ENCODE measurements at regions not wholly inside any gene's neighbourhood (a gene's known extent, or its start where the extent isn't known, plus 50 kb on each side); places are given as distances from the start of the nearest gene placed in this dataset.

DNA sequence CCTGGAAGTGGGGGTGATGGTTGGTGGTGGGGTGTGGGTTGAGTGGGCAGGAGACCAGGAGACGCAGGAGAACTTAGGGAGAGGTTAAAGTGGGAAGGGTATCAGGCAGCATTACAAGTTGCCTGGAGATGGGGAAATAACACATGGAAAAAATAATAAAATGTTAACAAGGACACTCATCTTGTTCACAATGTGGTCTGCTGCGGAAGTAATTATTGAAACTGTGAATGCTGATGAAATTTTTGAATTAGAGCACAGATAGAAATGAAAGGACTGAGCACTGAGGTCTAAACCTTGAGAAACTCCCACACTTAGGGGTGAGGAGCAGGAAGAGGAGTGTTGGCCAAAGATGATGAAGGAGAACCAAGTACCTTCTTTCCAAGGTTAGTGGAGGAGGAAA lies 346.0 kb upstream of the PLET1 start:
- Mint-ChIP-seq H3K9me3 (no peaks in the 10 kb centered on the region), H3K4me3 (no peak overlapping the region), H3K27me3 (peaks cover 24 to 39% of the 10 kb centered on the region in 2 donors), H3K27ac (no peak overlapping the region), H3K36me3 (no peaks in the 10 kb centered on the region), H3K4me1 (no peaks in the 10 kb centered on the region)
- DNase-seq (no peak), ATAC-seq (replicated peaks) (no peak)

DNA sequence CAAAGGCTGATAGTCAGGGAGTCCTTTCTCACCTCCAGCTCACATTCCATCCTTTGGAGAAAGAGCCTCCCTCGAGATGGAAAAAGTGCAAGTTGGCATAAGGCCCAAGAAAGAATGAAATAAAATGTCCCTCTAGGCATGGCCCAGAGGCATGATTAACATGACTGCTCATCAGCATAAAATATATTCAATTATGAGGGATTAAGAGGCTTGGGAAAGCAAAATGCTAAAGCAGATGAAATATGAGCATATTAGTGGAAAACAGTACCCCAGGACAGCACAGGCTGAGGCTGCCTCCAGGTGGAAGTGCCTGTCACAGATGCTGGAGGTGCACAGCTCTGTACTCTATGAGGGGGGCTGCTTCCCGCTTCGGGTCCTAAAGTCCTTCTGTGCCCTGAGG lies 347.8 kb upstream of the PLET1 start:
- H3K27ac Mint-ChIP-seq = no peak overlapping the region
- H3K27me3 Mint-ChIP-seq = peaks cover 24 to 31% of the 10 kb centered on the region in 2 donors
- DNase-seq (no peak), ATAC-seq (replicated peaks) (no peak)
- no peaks in the 10 kb centered on the region for H3K9me3 Mint-ChIP-seq
- no peak overlapping the region for H3K4me3 Mint-ChIP-seq
- H3K4me1 Mint-ChIP-seq = no peaks in the 10 kb centered on the region
- H3K36me3 Mint-ChIP-seq = no peaks in the 10 kb centered on the region

DNA sequence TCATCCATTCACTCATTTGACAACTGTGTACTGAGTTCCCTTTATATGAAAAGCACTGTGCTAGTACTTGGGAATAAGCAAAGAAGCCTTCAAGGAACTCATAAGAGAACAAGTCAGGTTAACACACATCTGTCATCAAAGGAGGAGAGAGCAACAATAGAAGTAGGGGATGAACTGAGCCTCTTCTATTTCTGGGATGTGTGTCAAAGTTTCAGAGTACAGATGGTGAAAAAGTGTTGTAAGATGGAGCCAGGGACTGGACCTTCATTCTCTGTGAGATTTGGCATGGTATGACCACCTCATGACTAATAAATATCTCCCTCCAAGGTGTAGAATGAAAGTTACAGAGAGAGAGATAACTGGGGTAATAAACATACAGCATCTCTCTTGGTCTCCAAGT lies 349.8 kb upstream of the PLET1 start:
- Mint-ChIP-seq H3K36me3 (no peaks in the 10 kb centered on the region), H3K9me3 (no peaks in the 10 kb centered on the region), H3K4me1 (no peaks in the 10 kb centered on the region), H3K27ac (no peak overlapping the region), H3K27me3 (peaks cover 17% of the 10 kb centered on the region in 2 donors), H3K4me3 (no peak overlapping the region)
- DNase-seq = no peak
- ATAC-seq (replicated peaks) = no peak

DNA sequence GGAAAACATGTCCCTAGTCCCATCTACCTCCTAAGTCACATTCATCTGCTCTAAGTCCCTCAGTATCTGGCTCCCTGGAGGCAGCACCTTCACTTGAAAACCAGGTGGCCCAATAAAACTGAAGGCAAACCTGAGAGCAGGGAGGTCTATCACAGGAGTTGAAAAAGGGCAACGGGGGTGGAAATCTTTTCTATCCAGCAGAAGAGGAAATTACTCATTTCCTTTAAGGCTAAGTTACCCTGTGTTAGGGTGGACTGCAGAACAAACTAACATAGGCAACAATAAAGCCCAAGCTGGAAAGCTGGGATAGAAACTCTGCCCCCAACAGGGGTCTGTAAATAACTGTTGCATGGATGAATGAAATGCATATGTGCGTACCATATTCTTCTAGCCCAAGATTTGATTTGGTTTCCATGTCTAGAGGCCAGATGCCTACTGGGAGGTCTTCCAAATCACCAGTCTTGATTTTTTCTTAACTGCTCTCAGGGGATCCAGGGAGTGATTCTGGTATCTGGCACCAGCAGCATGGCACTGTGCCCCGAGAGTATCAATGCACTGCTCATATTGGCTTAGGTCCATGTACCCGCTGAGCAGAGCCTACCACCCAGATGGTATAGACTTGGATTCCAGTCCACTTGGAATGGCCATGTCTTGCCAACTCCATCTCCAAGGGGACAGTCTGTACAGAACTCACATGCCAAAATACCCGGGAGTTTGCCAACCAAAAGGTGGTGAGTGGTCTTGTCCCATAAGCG lies 350.0 kb upstream of the NCAM1 start:
- no peaks in the 10 kb centered on the region for H3K9me3 Mint-ChIP-seq
- H3K4me1 Mint-ChIP-seq = no peaks in the 10 kb centered on the region
- H3K27me3 Mint-ChIP-seq = peaks cover 10% of the 10 kb centered on the region in 2 donors
- ATAC-seq (replicated peaks) (no peak), DNase-seq (no peak)
- H3K36me3 Mint-ChIP-seq = no peaks in the 10 kb centered on the region
- H3K27ac Mint-ChIP-seq = no peak overlapping the region
- no peak overlapping the region for H3K4me3 Mint-ChIP-seq

- ATAC-seq (replicated peaks) (no peak), DNase-seq (no peak)
- no peaks in the 10 kb centered on the region for H3K36me3 Mint-ChIP-seq
- H3K27me3 Mint-ChIP-seq = peaks cover 4% of the 10 kb centered on the region in 2 donors
- H3K4me1 Mint-ChIP-seq = no peaks in the 10 kb centered on the region
- H3K27ac Mint-ChIP-seq = no peak overlapping the region
- no peak overlapping the region for H3K4me3 Mint-ChIP-seq
- no peaks in the 10 kb centered on the region for H3K9me3 Mint-ChIP-seq
Observed at GRCh38 chr11:112611771-112612170, 349.4 kb upstream of the NCAM1 start.

GRCh38 chr11:112612250-112612849 lies 348.9 kb upstream of the NCAM1 start:
- H3K4me1 Mint-ChIP-seq = no peaks in the 10 kb centered on the region
- ATAC-seq (replicated peaks) (no peak), DNase-seq (no peak)
- H3K9me3 Mint-ChIP-seq = no peaks in the 10 kb centered on the region
- no peaks in the 10 kb centered on the region for H3K27me3 Mint-ChIP-seq
- H3K27ac Mint-ChIP-seq = no peak overlapping the region
- H3K36me3 Mint-ChIP-seq = no peaks in the 10 kb centered on the region
- no peak overlapping the region for H3K4me3 Mint-ChIP-seq

DNA sequence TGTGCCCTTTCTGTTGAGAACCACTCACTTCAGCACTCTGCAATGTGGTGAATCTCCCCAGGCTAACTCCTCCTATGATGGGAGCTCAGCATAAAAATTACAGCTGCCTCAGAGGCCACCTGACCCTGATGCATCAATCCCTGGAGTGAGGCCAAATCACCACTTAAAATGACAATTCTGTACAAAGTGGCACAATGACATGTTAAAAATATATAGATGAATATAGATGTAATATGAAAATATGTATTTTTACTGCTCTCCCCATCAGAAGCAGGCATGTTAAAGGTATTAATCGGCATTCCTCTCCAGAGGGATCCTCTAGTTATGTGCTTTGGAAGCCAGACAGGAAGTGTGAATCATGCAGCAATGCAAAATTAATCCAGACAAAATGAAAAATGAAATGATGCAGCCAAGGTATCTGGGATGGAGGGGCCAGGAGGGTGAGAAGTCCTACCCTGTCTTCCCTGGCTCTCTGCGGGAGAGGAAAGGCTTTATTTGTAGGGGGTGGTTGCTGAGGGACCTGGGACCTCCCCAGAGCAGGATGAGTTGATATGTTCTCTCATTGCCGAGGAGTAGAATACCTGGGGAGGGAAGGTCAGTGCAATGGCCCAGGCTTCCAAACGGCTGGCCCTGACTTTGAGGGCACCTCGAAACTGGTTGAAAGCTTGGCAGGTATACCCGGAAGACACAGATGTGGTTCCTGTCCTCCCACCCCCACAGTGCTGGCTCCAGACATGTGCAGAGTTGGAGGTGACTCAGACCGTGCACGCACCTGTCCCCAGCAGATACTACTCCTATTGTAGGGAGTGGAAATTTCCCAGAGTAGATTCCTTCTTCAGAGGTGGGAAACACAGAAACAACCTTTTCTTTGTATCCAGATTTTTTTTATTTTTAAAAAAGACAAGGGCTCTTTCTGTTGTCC lies 347.9 kb upstream of the NCAM1 start:
- DNase-seq = no peak
- Mint-ChIP-seq H3K27ac (no peak overlapping the region), H3K4me1 (no peaks in the 10 kb centered on the region), H3K27me3 (peaks cover 0 to 3% of the 10 kb centered on the region in 2 donors), H3K9me3 (no peaks in the 10 kb centered on the region), H3K4me3 (no peak overlapping the region), H3K36me3 (no peaks in the 10 kb centered on the region)
- no peak for ATAC-seq (replicated peaks)

DNA sequence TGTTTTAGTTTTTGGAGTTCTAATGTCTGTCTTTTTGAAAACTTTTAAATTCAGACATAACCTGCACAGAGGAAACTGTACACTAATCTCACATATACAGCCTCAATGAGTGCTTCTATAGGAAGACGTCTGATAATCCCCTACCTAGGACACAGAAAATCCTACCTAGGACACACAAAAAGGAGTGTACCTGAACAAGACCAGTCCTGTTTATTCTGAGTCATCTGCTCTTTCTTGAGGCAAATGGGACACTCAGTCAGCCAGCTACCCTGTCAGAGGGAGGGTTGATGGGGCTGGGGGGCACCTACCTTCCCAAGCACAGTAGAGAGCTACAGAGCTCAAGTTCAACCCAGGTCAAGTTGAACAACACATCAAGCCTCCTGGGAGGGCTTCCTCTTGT lies 346.6 kb upstream of the NCAM1 start:
- DNase-seq (no peak), ATAC-seq (replicated peaks) (no peak)
- Mint-ChIP-seq H3K4me3 (no peak overlapping the region), H3K36me3 (no peaks in the 10 kb centered on the region), H3K27me3 (peaks cover 0 to 5% of the 10 kb centered on the region in 2 donors), H3K27ac (no peak overlapping the region), H3K4me1 (no peaks in the 10 kb centered on the region), H3K9me3 (no peaks in the 10 kb centered on the region)

DNA sequence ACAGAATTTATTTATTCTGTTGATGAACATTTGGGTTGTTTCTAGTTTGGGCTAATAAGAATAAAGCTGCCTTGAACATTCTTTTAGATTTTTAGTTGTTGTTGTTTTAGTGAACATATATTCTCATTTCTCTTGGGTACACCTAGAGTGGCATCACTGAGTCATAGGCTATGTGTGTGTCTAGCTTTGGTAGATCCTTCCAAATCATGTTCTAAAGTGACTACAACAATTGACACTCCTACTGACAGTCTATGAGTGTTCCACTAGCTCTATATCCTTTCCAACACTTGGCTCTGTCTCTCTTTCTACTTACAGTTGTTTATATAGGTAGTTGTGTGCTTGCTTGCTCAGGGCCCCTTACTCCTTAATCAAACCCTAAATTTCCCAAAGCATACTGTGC lies 346.0 kb upstream of the NCAM1 start:
- Mint-ChIP-seq H3K27ac (no peak overlapping the region), H3K9me3 (no peaks in the 10 kb centered on the region), H3K4me1 (no peaks in the 10 kb centered on the region), H3K27me3 (peaks cover 0 to 5% of the 10 kb centered on the region in 2 donors), H3K4me3 (no peak overlapping the region), H3K36me3 (no peaks in the 10 kb centered on the region)
- DNase-seq (no peak), ATAC-seq (replicated peaks) (no peak)

GRCh38 chr11:112615891-112616290 lies 345.3 kb upstream of the NCAM1 start:
- H3K36me3 Mint-ChIP-seq = no peaks in the 10 kb centered on the region
- H3K27me3 Mint-ChIP-seq = peaks cover 4 to 5% of the 10 kb centered on the region in 2 donors
- no peak overlapping the region for H3K4me3 Mint-ChIP-seq
- no peak overlapping the region for H3K27ac Mint-ChIP-seq
- ATAC-seq (replicated peaks) = no peak
- H3K9me3 Mint-ChIP-seq = no peaks in the 10 kb centered on the region
- no peaks in the 10 kb centered on the region for H3K4me1 Mint-ChIP-seq
- no peak for DNase-seq

DNA sequence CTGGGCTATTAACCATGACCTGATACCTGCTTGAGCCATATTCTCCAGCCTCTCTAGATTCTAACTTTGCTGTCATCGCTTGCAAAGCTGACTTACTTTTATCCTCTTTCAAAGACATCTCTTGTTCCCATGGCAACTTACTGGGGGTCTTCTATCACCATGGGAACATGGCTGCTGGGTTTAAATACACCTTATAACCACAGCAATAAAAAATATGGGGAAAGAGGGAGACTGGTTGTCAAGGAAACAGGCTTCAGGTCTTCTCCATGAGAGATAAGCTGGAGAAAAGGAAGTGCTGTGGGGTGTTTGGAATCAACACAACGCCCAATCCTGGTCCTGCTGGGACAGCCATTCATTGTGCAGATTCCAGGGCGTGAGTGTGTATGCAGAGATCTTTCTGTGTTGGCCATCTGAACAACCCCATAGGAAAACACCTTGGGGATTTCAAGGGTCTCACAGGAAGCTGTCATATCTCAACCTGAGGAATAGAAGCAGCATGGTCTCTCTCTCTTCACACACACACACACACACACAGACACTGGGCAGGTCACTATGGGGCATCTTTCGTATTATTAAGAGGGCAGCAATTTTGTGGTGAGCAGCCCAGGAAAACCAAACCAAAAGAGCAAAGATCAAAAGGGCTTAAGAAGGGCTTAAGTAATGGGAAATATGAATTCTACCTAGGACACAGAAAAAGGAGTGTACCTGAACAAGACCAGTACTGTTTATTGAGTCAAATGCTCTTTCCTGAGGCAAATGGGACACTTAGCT lies 344.7 kb upstream of the NCAM1 start:
- peaks cover 5 to 6% of the 10 kb centered on the region in 2 donors for H3K27me3 Mint-ChIP-seq
- no peak for ATAC-seq (replicated peaks)
- DNase-seq = no peak
- no peak overlapping the region for H3K4me3 Mint-ChIP-seq
- no peaks in the 10 kb centered on the region for H3K36me3 Mint-ChIP-seq
- H3K27ac Mint-ChIP-seq = no peak overlapping the region
- no peaks in the 10 kb centered on the region for H3K9me3 Mint-ChIP-seq
- H3K4me1 Mint-ChIP-seq = no peaks in the 10 kb centered on the region

DNA sequence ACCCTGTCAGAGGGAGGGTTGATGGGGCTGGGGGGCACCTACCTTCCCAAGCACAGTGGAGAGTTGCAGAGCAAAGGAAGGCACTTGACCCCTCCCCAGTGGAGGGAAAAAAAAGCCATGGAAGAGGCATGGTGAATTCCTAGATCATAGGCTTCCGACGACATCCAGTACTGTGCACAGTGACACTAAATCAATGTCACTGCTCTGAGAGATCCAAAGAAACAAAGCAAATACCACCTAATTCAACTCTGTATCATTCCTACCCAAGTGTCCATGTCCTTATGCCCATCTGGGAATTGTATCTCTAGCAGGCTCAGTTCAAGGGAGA lies 344.2 kb upstream of the NCAM1 start:
- H3K27ac Mint-ChIP-seq = no peak overlapping the region
- H3K4me1 Mint-ChIP-seq = no peaks in the 10 kb centered on the region
- DNase-seq (no peak), ATAC-seq (replicated peaks) (no peak)
- no peaks in the 10 kb centered on the region for H3K9me3 Mint-ChIP-seq
- H3K36me3 Mint-ChIP-seq = no peaks in the 10 kb centered on the region
- H3K27me3 Mint-ChIP-seq = peaks cover 5 to 6% of the 10 kb centered on the region in 2 donors
- H3K4me3 Mint-ChIP-seq = no peak overlapping the region

DNA sequence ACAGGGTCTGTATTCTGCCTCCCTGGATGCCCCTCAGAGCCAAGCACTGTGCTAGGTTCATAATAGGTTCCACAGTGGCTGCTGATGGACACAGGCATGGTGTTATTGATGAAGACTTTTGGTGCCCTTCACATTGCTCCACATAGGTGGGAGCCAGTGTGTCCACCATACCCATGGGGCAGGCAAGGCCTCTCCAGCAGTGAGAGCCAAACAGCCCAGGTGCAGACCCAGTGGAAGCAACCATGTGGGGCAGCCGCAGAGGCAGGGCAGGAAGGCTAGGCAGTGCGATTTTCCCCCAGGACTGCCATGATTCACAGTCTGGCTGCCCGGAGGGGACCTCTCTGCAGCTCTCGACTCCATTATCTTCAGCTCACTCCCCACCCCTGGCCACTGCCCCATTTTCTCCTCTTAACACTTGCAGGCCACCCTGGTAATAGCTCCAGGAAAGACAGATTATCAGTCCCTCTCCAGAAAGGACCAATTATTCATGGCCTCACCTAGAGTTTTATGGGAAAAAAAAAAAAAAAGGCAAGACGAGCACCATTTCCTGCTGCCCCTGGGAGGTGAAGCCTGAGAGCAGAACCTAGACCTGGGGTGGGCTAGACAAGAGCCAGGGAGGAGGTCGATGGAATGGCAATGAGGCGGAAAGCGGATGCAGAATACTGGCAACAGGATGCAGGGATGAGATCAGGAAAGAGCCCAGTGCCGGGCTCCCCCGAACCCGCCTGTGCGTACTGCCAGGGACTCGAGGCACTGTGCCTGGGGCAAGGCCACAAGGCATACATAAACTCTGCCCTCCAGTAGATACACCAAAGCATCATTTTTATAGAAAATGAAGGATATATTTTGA lies 343.0 kb upstream of the NCAM1 start:
- peaks cover 0 to 4% of the 10 kb centered on the region in 2 donors for H3K9me3 Mint-ChIP-seq
- peaks cover 4 to 5% of the 10 kb centered on the region in 2 donors for H3K4me1 Mint-ChIP-seq
- no peaks in the 10 kb centered on the region for H3K36me3 Mint-ChIP-seq
- H3K27me3 Mint-ChIP-seq = peaks cover 5 to 14% of the 10 kb centered on the region in 2 donors
- DNase-seq (no peak), ATAC-seq (replicated peaks) (no peak)
- H3K27ac Mint-ChIP-seq = no peak overlapping the region
- no peak overlapping the region for H3K4me3 Mint-ChIP-seq
